Nephron progenitor cell (in vitro differentiated cells): ENCODE measurements at regions not wholly inside any gene's neighbourhood (a gene's known extent, or its start where the extent isn't known, plus 50 kb on each side); places are given as distances from the start of the nearest gene placed in this dataset.

Source experiments
- DNase-seq: peaks from one replicate; pipeline ENCODE4 v3.0.0; 2021
- H3K27ac Mint-ChIP-seq: 2 replicates; pipeline ENCODE4 v1.8.0; 2021; ENCODE audit warnings: mild to moderate bottlenecking, moderate library complexity, mixed read lengths
- H3K27me3 Mint-ChIP-seq: 2 replicates; pipeline ENCODE4 v1.8.0; 2021; ENCODE audit warnings: mild to moderate bottlenecking, low read depth, mixed read lengths; ENCODE audit not compliant: poor library complexity
- H3K36me3 Mint-ChIP-seq: 2 replicates; pipeline ENCODE4 v1.8.0; 2021; ENCODE audit warnings: low read depth, mixed read lengths
- H3K4me1 Mint-ChIP-seq: 2 replicates; pipeline ENCODE4 v1.8.0; 2021; ENCODE audit warnings: mixed read lengths
- H3K4me3 Mint-ChIP-seq: 2 replicates; pipeline ENCODE4 v1.8.0; 2021; ENCODE audit warnings: mild to moderate bottlenecking, moderate library complexity, mixed read lengths
- H3K9me3 Mint-ChIP-seq: 2 replicates; pipeline ENCODE4 v1.8.0; 2021; ENCODE audit warnings: mild to moderate bottlenecking, moderate library complexity, mixed read lengths
- CTCF ChIP-seq: fragments of 200-600 bp; sonication (generic); IDR thresholded peaks from 2 replicates; pipeline ENCODE4 v1.5.0; 2021; ENCODE audit warnings: antibody characterized with exemption

- no peak for DNase-seq
- H3K27me3 Mint-ChIP-seq: no peaks in the 10 kb centered on the region
These were observed 781.5 kb downstream of the TBL1XR1 start for GRCh38 chr3:176415661-176416295.

DNA sequence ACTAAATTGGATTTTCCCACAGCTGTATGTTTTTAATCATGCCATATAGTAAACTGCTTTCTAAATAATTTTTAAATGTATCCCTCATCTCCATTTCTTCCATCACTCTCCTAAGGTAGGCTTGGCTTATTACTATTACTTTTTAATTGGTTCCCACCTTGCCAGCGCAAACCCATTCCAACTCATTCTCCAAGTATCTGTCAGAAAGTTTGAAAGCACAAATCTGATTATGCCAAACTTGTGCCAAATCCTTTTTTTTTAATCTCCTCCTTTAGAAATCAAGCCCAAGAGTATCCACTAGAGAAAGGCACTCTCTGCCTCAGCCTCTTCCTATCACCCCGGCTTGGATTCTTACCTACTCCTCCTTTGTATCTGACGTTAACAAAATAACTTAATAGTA lies 784.5 kb downstream of the TBL1XR1 start:
- no peaks in the 10 kb centered on the region for H3K4me1 Mint-ChIP-seq
- no peaks in the 10 kb centered on the region for H3K36me3 Mint-ChIP-seq
- H3K4me3 Mint-ChIP-seq: no peak overlapping the region
- DNase-seq: no peak
- H3K27ac Mint-ChIP-seq: no peak overlapping the region
- no peaks in the 10 kb centered on the region for H3K9me3 Mint-ChIP-seq
- no peak for TF ChIP-seq CTCF
- H3K27me3 Mint-ChIP-seq: no peaks in the 10 kb centered on the region

More at GRCh38 chr3:176415661-176416295, 781.5 kb downstream of the TBL1XR1 start:
- H3K36me3 Mint-ChIP-seq: no peaks in the 10 kb centered on the region
- peaks cover 7% of the 10 kb centered on the region for H3K9me3 Mint-ChIP-seq
- no peak overlapping the region for H3K4me3 Mint-ChIP-seq
- no peak overlapping the region for H3K27ac Mint-ChIP-seq
- TF ChIP-seq CTCF: no peak
- no peaks in the 10 kb centered on the region for H3K4me1 Mint-ChIP-seq

DNA sequence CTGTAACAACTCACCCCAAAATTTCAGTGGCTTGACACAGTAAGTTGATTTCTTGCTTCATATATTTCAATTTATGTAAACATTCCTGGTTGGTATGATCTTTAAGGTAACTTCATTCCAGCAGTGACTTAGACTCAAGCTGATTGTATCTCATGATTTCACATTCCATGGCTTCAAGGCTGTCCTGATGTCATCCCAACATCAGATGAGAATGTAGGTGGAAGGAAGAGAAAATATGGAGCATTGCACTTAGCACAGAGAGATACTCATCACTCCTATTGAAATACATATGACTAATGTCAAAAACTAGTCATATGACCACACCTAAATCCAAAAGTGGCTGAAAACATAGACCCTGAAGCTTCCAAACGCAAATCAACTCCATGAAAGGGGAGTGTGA lies 793.8 kb downstream of the TBL1XR1 start:
- Mint-ChIP-seq H3K36me3 (no peaks in the 10 kb centered on the region), H3K9me3 (no peaks in the 10 kb centered on the region)

DNA sequence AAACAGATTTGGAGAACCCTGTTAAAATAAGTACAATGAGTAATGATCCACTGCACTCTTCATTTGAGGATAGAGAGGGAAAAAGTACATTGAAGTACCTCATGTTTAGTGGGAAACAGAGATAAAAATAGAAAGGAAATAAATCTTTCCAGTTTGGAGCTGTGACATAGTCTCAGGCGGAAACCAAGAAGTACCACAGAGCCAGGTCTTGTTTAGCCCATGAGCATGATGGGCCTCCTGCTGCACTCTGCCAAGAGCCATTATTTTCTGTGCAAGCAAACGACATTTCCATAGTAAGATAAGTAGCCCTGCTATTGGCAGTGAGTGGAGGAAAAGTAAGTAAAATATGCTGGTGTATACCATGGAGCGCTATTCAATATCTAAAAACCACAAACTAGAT lies 796.1 kb downstream of the TBL1XR1 start:
- Mint-ChIP-seq H3K27ac (no peak overlapping the region), H3K27me3 (no peaks in the 10 kb centered on the region), H3K36me3 (no peaks in the 10 kb centered on the region), H3K9me3 (peaks cover 12% of the 10 kb centered on the region), H3K4me3 (no peak overlapping the region), H3K4me1 (no peaks in the 10 kb centered on the region)
- TF ChIP-seq CTCF: no peak
- DNase-seq: no peak

More for the DNA sequence above, 793.8 kb downstream of the TBL1XR1 start:
- no peak for DNase-seq
- Mint-ChIP-seq H3K27me3 (no peaks in the 10 kb centered on the region), H3K27ac (no peak overlapping the region), H3K4me1 (no peaks in the 10 kb centered on the region), H3K4me3 (no peak overlapping the region)
- TF ChIP-seq CTCF: no peak

DNA sequence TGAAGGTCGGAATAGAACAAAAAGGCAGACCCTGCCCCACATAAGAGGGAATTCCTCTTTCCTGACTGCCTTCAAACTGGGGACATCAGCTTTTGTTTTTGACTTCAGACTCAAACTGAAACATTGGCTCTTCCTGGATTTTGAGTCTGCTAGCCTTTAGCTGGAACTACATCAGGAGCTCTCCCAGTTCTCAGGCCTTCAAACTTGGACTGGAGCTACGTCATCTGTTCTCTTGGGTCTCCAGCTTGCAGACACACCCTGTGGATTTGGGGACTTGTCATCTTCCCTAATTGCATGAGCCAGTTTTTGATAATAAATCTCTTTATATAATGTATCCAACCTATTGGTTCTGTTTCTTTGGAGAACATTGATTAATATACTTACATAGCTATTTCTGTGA lies 798.1 kb downstream of the TBL1XR1 start:
- H3K36me3 Mint-ChIP-seq: no peaks in the 10 kb centered on the region
- TF ChIP-seq CTCF: no peak
- no peak overlapping the region for H3K27ac Mint-ChIP-seq
- H3K4me1 Mint-ChIP-seq: no peaks in the 10 kb centered on the region
- no peak overlapping the region for H3K4me3 Mint-ChIP-seq
- peaks cover 18% of the 10 kb centered on the region for H3K9me3 Mint-ChIP-seq
- H3K27me3 Mint-ChIP-seq: no peaks in the 10 kb centered on the region
- no peak for DNase-seq

- H3K9me3 Mint-ChIP-seq: peaks cover 28% of the 10 kb centered on the region
- no peaks in the 10 kb centered on the region for H3K27me3 Mint-ChIP-seq
- TF ChIP-seq CTCF: no peak
- no peaks in the 10 kb centered on the region for H3K36me3 Mint-ChIP-seq
- H3K4me1 Mint-ChIP-seq: no peaks in the 10 kb centered on the region
- H3K27ac Mint-ChIP-seq: no peak overlapping the region
- no peak for DNase-seq
- H3K4me3 Mint-ChIP-seq: no peak overlapping the region
These were observed 802.0 kb downstream of the TBL1XR1 start for GRCh38 chr3:176395240-176395639.
